Natural killer cell (primary cell): ENCODE measurements at regions not wholly inside any gene's neighbourhood (a gene's known extent, or its start where the extent isn't known, plus 50 kb on each side); places are given as distances from the start of the nearest gene placed in this dataset.

ENCODE experiments used
- ATAC-seq, 3 donors: fragments of 150-1000 bp in 2 of 3; fragments of 200-7000 bp in 1 of 3; cut with Tn5 transposase; 1 replicate in 1 of 3; 2 replicates in 2 of 3; pipeline ENCODE4 v1.10.0; 2021; ENCODE audit warnings: mild to moderate bottlenecking in 2 of 3, moderate library complexity in 2 of 3
- DNase-seq, 2 donors: peaks; one replicate each; pipeline versions ENCODE4 v3.0.0 to v3.0.0-alpha.2; 2013 to 2021; ENCODE audit warnings: mixed read lengths in 1 of 2
- H3K27ac ChIP-seq: one replicate; pipeline ENCODE4 v1.5.1; 2013; ENCODE audit warnings: mild to moderate bottlenecking, low read length
- H3K27me3 ChIP-seq: one replicate; pipeline ENCODE4 v1.6.1; 2013; ENCODE audit warnings: low read length; ENCODE audit not compliant: control insufficient read depth, insufficient read depth
- H3K36me3 ChIP-seq: one replicate; pipeline ENCODE4 v1.6.1; 2013; ENCODE audit warnings: low read length; ENCODE audit not compliant: control insufficient read depth, insufficient read depth
- H3K4me1 ChIP-seq: one replicate; pipeline ENCODE4 v1.6.1; 2013; ENCODE audit warnings: low read length; ENCODE audit not compliant: control insufficient read depth, insufficient read depth
- H3K4me3 ChIP-seq: one replicate; pipeline ENCODE4 v1.5.1; 2013; ENCODE audit warnings: low read length
- H3K9me3 ChIP-seq: one replicate; pipeline ENCODE4 v1.6.1; 2013; ENCODE audit warnings: low read length; ENCODE audit not compliant: control insufficient read depth, insufficient read depth
- H3K27ac Mint-ChIP-seq, 2 donors: one replicate each; pipeline ENCODE4 v1.8.0; 2022; ENCODE audit warnings: mild to moderate bottlenecking in 2 of 2, mixed read lengths in 2 of 2, moderate library complexity in 1 of 2
- H3K27me3 Mint-ChIP-seq, 2 donors: one replicate each; pipeline ENCODE4 v1.8.0; 2022; ENCODE audit warnings: low read depth in 2 of 2, mixed read lengths in 2 of 2
- H3K36me3 Mint-ChIP-seq: one replicate; pipeline ENCODE4 v1.8.0; 2022; ENCODE audit warnings: mixed read lengths
- H3K4me1 Mint-ChIP-seq, 2 donors: one replicate each; pipeline ENCODE4 v1.8.0; 2022; ENCODE audit warnings: mixed read lengths in 2 of 2
- H3K4me3 Mint-ChIP-seq: one replicate; pipeline ENCODE4 v1.8.0; 2022; ENCODE audit warnings: mild to moderate bottlenecking, moderate library complexity, mixed read lengths
- H3K9me3 Mint-ChIP-seq, 2 donors: one replicate each; pipeline ENCODE4 v1.8.0; 2022; ENCODE audit warnings: mixed read lengths in 2 of 2
- CTCF ChIP-seq: fragments of 200-600 bp; IDR thresholded peaks from one replicate; pipeline ENCODE4 v1.8.0; 2022; ENCODE audit warnings: antibody characterized with exemption
- WGBS: methylation state at CpG from one replicate; pipeline ENCODE4 v1.1.7; 2013; ENCODE audit warnings: missing lambda C conversion rate; ENCODE audit not compliant: insufficient coverage; 5-methylcytosine and 5-hydroxymethylcytosine counted together
- intact Hi-C: fragments of 100-400 bp; cut with micrococcal nuclease; formaldehyde crosslinking; loops from one replicate; pipeline ENCODE4 v1.14.2; 2022

DNA sequence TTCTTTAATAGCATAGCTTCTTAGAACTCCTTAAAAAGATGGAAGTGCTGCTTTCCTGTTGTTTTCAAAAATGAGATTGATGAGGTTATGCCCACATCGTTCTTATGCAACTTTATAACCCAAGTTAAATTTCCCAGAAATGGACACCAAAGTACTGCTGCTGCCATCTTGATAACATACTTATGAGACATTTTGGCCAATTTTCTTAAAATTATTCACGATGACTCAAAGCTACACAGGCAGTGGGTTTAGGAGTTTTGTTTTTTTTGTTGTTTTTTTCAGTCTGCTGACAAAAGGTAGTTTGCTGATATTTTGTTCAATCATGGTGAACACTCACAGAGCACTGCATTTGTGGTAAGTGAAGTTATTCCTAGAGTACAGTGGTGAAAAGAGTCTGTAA lies 54.9 kb upstream of the RFC3 start:
- DNase-seq = no peak
- no peak for ATAC-seq
- Histone ChIP-seq H3K9me3 (no peaks in the 10 kb centered on the region), H3K27me3 (no peaks in the 10 kb centered on the region), H3K27ac (no peak overlapping the region), H3K36me3 (no peaks in the 10 kb centered on the region), H3K4me3 (no peak overlapping the region), H3K4me1 (no peaks in the 10 kb centered on the region)
- Mint-ChIP-seq H3K4me1 (no peaks in the 10 kb centered on the region), H3K36me3 (no peaks in the 10 kb centered on the region), H3K27me3 (no peaks in the 10 kb centered on the region), H3K4me3 (no peak overlapping the region), H3K27ac (no peak overlapping the region), H3K9me3 (no peaks in the 10 kb centered on the region)
- intact Hi-C loops = no loop called here
- 37% methylated on average over 2 of the region's 2 CpGs for WGBS
- no peak for TF ChIP-seq CTCF

- H3K4me1 Mint-ChIP-seq = no peaks in the 10 kb centered on the region
- peaks cover 0 to 3% of the 10 kb centered on the region in 2 donors for H3K27me3 Mint-ChIP-seq
Measured at GRCh38 chr13:33764716-33765115, 53.2 kb upstream of the RFC3 start.

GRCh38 chr13:33766329-33767123 lies 51.4 kb upstream of the RFC3 start:
- peaks cover 2% of the 10 kb centered on the region for H3K27me3 ChIP-seq
- Mint-ChIP-seq H3K36me3 (no peaks in the 10 kb centered on the region), H3K4me1 (no peaks in the 10 kb centered on the region), H3K4me3 (no peak overlapping the region), H3K27me3 (peaks cover 0 to 3% of the 10 kb centered on the region in 2 donors), H3K27ac (no peak overlapping the region), H3K9me3 (no peaks in the 10 kb centered on the region)
- H3K36me3 ChIP-seq = no peaks in the 10 kb centered on the region
- no peak for ATAC-seq
- DNase-seq = no peak
- no peak for TF ChIP-seq CTCF
- H3K27ac ChIP-seq = no peak overlapping the region
- 90% methylated on average over 3 of the region's 5 CpGs for WGBS
- intact Hi-C loops = no loop called here
- H3K9me3 ChIP-seq = no peaks in the 10 kb centered on the region
- H3K4me1 ChIP-seq = no peaks in the 10 kb centered on the region
- no peak overlapping the region for H3K4me3 ChIP-seq

More at GRCh38 chr13:33764716-33765115, 53.2 kb upstream of the RFC3 start:
- Histone ChIP-seq H3K9me3 (no peaks in the 10 kb centered on the region), H3K27ac (no peak overlapping the region), H3K4me1 (no peaks in the 10 kb centered on the region), H3K4me3 (no peak overlapping the region), H3K36me3 (no peaks in the 10 kb centered on the region), H3K27me3 (no peaks in the 10 kb centered on the region)
- Mint-ChIP-seq H3K4me3 (no peak overlapping the region), H3K36me3 (no peaks in the 10 kb centered on the region), H3K9me3 (no peaks in the 10 kb centered on the region), H3K27ac (no peak overlapping the region)
- WGBS = 73% methylated on average over 3 of the region's 3 CpGs
- no peak for TF ChIP-seq CTCF
- intact Hi-C loops = no loop called here
- no peak for ATAC-seq
- no peak for DNase-seq

GRCh38 chr13:33767140-33767539 lies 50.8 kb upstream of the RFC3 start:
- no peak overlapping the region for H3K27ac ChIP-seq
- Mint-ChIP-seq H3K4me3 (no peak overlapping the region), H3K4me1 (no peaks in the 10 kb centered on the region), H3K36me3 (no peaks in the 10 kb centered on the region), H3K27ac (no peak overlapping the region), H3K27me3 (peaks cover 0 to 5% of the 10 kb centered on the region in 2 donors), H3K9me3 (no peaks in the 10 kb centered on the region)
- H3K27me3 ChIP-seq = peaks cover 2% of the 10 kb centered on the region
- no peak for DNase-seq
- H3K4me1 ChIP-seq = no peaks in the 10 kb centered on the region
- intact Hi-C loops = no loop called here
- TF ChIP-seq CTCF = no peak
- WGBS = 82% methylated on average over 2 of the region's 2 CpGs
- H3K9me3 ChIP-seq = no peaks in the 10 kb centered on the region
- H3K4me3 ChIP-seq = no peak overlapping the region
- no peak for ATAC-seq
- no peaks in the 10 kb centered on the region for H3K36me3 ChIP-seq
